SU-DHL-6 (cell line): ENCODE measurements at regions not wholly inside any gene's neighbourhood (a gene's known extent, or its start where the extent isn't known, plus 50 kb on each side); places are given as distances from the start of the nearest gene placed in this dataset.

ENCODE experiments used
- EZH2phosphoT487 ChIP-seq: fragments of 200-600 bp; sonication (generic), shearing (Covaris generic); conservative IDR thresholded peaks from 2 replicates; pipeline ENCODE4 v1.6.1; 2018; ENCODE audit warnings: mild to moderate bottlenecking, antibody characterized with exemption, low read length, moderate library complexity, mixed read lengths
- TF ChIP-seq, protein P1 (sequence below): fragments of 200-600 bp; sonication (generic); IDR thresholded peaks from one replicate; pipeline ENCODE4 v1.5.1; 2017; ENCODE audit warnings: antibody characterized with exemption, mild to moderate bottlenecking, low read length, moderate library complexity; ENCODE audit not compliant: insufficient read depth, poor library complexity, severe bottlenecking

DNA sequence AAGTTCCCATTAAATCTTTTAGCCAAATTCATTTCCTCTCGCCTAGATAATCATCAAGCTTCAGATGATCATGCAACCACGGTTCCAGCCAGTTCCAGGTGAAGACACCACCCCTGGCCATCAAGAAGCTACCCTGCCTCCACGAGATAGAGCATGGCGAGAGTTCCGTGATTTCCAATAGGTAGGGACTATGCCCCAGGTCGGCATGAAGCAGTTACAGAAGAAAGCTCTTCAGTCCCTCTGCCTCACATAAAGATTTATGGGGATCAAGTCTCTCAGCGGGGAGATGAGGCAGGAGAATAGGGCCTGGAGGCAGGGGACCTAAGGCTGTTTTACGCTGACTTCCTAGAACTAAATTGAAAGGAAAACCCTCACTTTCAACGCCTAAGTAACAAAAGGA, 183.9 kb downstream of the OR13H1 start:
- TF ChIP-seq EZH2phosphoT487, result no peak
- TF ChIP-seq, protein P1, sequence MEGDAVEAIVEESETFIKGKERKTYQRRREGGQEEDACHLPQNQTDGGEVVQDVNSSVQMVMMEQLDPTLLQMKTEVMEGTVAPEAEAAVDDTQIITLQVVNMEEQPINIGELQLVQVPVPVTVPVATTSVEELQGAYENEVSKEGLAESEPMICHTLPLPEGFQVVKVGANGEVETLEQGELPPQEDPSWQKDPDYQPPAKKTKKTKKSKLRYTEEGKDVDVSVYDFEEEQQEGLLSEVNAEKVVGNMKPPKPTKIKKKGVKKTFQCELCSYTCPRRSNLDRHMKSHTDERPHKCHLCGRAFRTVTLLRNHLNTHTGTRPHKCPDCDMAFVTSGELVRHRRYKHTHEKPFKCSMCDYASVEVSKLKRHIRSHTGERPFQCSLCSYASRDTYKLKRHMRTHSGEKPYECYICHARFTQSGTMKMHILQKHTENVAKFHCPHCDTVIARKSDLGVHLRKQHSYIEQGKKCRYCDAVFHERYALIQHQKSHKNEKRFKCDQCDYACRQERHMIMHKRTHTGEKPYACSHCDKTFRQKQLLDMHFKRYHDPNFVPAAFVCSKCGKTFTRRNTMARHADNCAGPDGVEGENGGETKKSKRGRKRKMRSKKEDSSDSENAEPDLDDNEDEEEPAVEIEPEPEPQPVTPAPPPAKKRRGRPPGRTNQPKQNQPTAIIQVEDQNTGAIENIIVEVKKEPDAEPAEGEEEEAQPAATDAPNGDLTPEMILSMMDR, result no peak
